ENCODE measurements at regions not wholly inside any gene's neighbourhood (a gene's known extent, or its start where the extent isn't known, plus 50 kb on each side); places are given as distances from the start of the nearest gene placed in this dataset.

- TF ChIP-seq POLR2AphosphoS5 (IDR thresholded peaks at IDR 0.05) (no peak), POLR2A (IDR thresholded peaks at IDR 0.05) (no peak), EP300 (IDR thresholded peaks at IDR 0.05) (no peak), CTCF (IDR thresholded peaks at IDR 0.05) (no peak)
- WGBS, 5 donors: 73 to 81% (median 75%) methylated on average over 16 of the region's 16 CpGs
- H3K4me1 ChIP-seq: no peaks in the 10 kb centered on the region
Measured at GRCh38 chr7:153590136-153590535, 462.1 kb upstream of the DPP6 start.

GRCh38 chr7:153590571-153590970 lies 461.6 kb upstream of the DPP6 start:
- Histone ChIP-seq H3K4me3 (no peak overlapping the region), H3K4me1 (no peaks in the 10 kb centered on the region), H3K27me3 (no peaks in the 10 kb centered on the region), H3K9me3 (peaks cover 0 to 16% (median 0%) of the 10 kb centered on the region in 4 donors), H3K36me3 (no peaks in the 10 kb centered on the region), H3K27ac (no peak overlapping the region)
- intact Hi-C loops (cut with DNase I; ENCODE audit: low total_unique reads): no loop called here
- TF ChIP-seq CTCF (IDR thresholded peaks at IDR 0.05): no peak
- no peak for TF ChIP-seq EP300 (IDR thresholded peaks at IDR 0.05)
- TF ChIP-seq POLR2AphosphoS5 (IDR thresholded peaks at IDR 0.05): no peak
- no peak for TF ChIP-seq POLR2A (IDR thresholded peaks at IDR 0.05)
- WGBS, 5 donors: 85 to 89% (median 87%) methylated on average over 11 of the region's 11 CpGs
- no peak for DNase-seq

More at GRCh38 chr7:153590136-153590535, 462.1 kb upstream of the DPP6 start:
- Histone ChIP-seq H3K9me3 (peaks cover 0 to 12% (median 0%) of the 10 kb centered on the region in 4 donors), H3K27me3 (no peaks in the 10 kb centered on the region), H3K36me3 (no peaks in the 10 kb centered on the region), H3K4me3 (no peak overlapping the region), H3K27ac (no peak overlapping the region)
- DNase-seq: no peak
- intact Hi-C loops (cut with DNase I; ENCODE audit: low total_unique reads): no loop called here

- 23 to 46% (median 33%) methylated on average over 3 of the region's 3 CpGs for WGBS, 5 donors
- Histone ChIP-seq H3K36me3 (no peaks in the 10 kb centered on the region), H3K4me3 (no peak overlapping the region), H3K9me3 (peaks cover 0 to 19% (median 0%) of the 10 kb centered on the region in 4 donors), H3K27ac (no peak overlapping the region), H3K4me1 (peaks cover 0 to 9% (median 0%) of the 10 kb centered on the region in 4 donors), H3K27me3 (no peaks in the 10 kb centered on the region)
- intact Hi-C loops (cut with DNase I; ENCODE audit: low total_unique reads): no loop called here
- TF ChIP-seq CTCF (IDR thresholded peaks at IDR 0.05) (no peak), EP300 (IDR thresholded peaks at IDR 0.05) (no peak), POLR2AphosphoS5 (IDR thresholded peaks at IDR 0.05) (peak in 1 of 3 donors; percentile 20), POLR2A (IDR thresholded peaks at IDR 0.05) (no peak)
- peak in 1 of 2 donors; percentile 64 for DNase-seq
Measured at GRCh38 chr7:153607354-153607753, 444.8 kb upstream of the DPP6 start.

- H3K4me1 ChIP-seq: peaks cover 0 to 11% (median 5%) of the 10 kb centered on the region in 4 donors
- no peaks in the 10 kb centered on the region for H3K27me3 ChIP-seq
- 7 to 16% (median 12%) methylated on average over 8 of the region's 8 CpGs for WGBS, 5 donors
- H3K36me3 ChIP-seq: no peaks in the 10 kb centered on the region
- no peak overlapping the region for H3K4me3 ChIP-seq
- TF ChIP-seq POLR2AphosphoS5 (IDR thresholded peaks at IDR 0.05): no peak
- TF ChIP-seq EP300 (IDR thresholded peaks at IDR 0.05): no peak
- no peak for TF ChIP-seq POLR2A (IDR thresholded peaks at IDR 0.05)
- no peak for TF ChIP-seq CTCF (IDR thresholded peaks at IDR 0.05)
- H3K27ac ChIP-seq: no peak overlapping the region
- H3K9me3 ChIP-seq: no peaks in the 10 kb centered on the region
- intact Hi-C loops (cut with DNase I; ENCODE audit: low total_unique reads): no loop called here
- peak in 1 of 2 donors; percentile 5 for DNase-seq
Measured at GRCh38 chr7:153616711-153617325, 435.4 kb upstream of the DPP6 start.
